ENCODE measurements at regions not wholly inside any gene's neighbourhood (a gene's known extent, or its start where the extent isn't known, plus 50 kb on each side); places are given as distances from the start of the nearest gene placed in this dataset.

- Histone ChIP-seq H3K4me1 (no peaks in the 10 kb centered on the region), H3K27me3 (no peaks in the 10 kb centered on the region), H3K4me3 (no peak overlapping the region), H3K9me3 (no peaks in the 10 kb centered on the region), H3K36me3 (ENCODE audit: low read depth, missing control alignments) (no peaks in the 10 kb centered on the region), H3K27ac (no peak overlapping the region)
- 64 to 74% methylated on average over 8 of the region's 8 CpGs for WGBS, 2 donors
- no peak for DNase-seq
- no peak for TF ChIP-seq POLR2A (IDR thresholded peaks at IDR 0.05)
- TF ChIP-seq CTCF (IDR thresholded peaks at IDR 0.05), result no peak
- intact Hi-C loops (cut with DNase I; ENCODE audit: low total_unique reads), result no loop called here
These were observed 111.8 kb upstream of the CNTNAP5 start for GRCh38 chr2:123913143-123913735.

- intact Hi-C loops (cut with DNase I; ENCODE audit: low total_unique reads), result no loop called here
- Histone ChIP-seq H3K4me3 (no peak overlapping the region), H3K36me3 (ENCODE audit: low read depth, missing control alignments) (no peaks in the 10 kb centered on the region), H3K9me3 (no peaks in the 10 kb centered on the region), H3K27ac (no peak overlapping the region), H3K27me3 (no peaks in the 10 kb centered on the region), H3K4me1 (no peaks in the 10 kb centered on the region)
- no peak for TF ChIP-seq CTCF (IDR thresholded peaks at IDR 0.05)
- 52 to 75% methylated on average over 2 of the region's 2 CpGs for WGBS, 2 donors
- DNase-seq, result no peak
These were observed 109.7 kb upstream of the CNTNAP5 start for GRCh38 chr2:123915380-123915779.

GRCh38 chr2:123916051-123916450, 109.0 kb upstream of the CNTNAP5 start:
- intact Hi-C loops (cut with DNase I; ENCODE audit: low total_unique reads), result no loop called here
- TF ChIP-seq POLR2A (IDR thresholded peaks at IDR 0.05), result no peak
- TF ChIP-seq CTCF (IDR thresholded peaks at IDR 0.05), result no peak

GRCh38 chr2:123916531-123916930, 108.6 kb upstream of the CNTNAP5 start:
- Histone ChIP-seq H3K36me3 (ENCODE audit: low read depth, missing control alignments) (no peaks in the 10 kb centered on the region), H3K9me3 (no peaks in the 10 kb centered on the region), H3K4me1 (no peaks in the 10 kb centered on the region), H3K27me3 (no peaks in the 10 kb centered on the region), H3K4me3 (no peak overlapping the region), H3K27ac (no peak overlapping the region)
- no peak for DNase-seq
- intact Hi-C loops (cut with DNase I; ENCODE audit: low total_unique reads), result no loop called here
- 55 to 63% methylated on average over 1 of the region's 1 CpG for WGBS, 2 donors
- TF ChIP-seq CTCF (IDR thresholded peaks at IDR 0.05) (no peak), POLR2A (IDR thresholded peaks at IDR 0.05) (no peak)

More at GRCh38 chr2:123916051-123916450, 109.0 kb upstream of the CNTNAP5 start:
- H3K4me3 ChIP-seq, result no peak overlapping the region
- no peaks in the 10 kb centered on the region for H3K27me3 ChIP-seq
- H3K9me3 ChIP-seq, result no peaks in the 10 kb centered on the region
- no peak overlapping the region for H3K27ac ChIP-seq
- DNase-seq, result no peak
- WGBS, 2 donors, result 52 to 53% methylated on average over 5 of the region's 5 CpGs
- H3K4me1 ChIP-seq, result no peaks in the 10 kb centered on the region
- H3K36me3 ChIP-seq (ENCODE audit: low read depth, missing control alignments), result no peaks in the 10 kb centered on the region

GRCh38 chr2:123917241-123917640, 107.8 kb upstream of the CNTNAP5 start:
- TF ChIP-seq POLR2A (IDR thresholded peaks at IDR 0.05) (no peak), CTCF (IDR thresholded peaks at IDR 0.05) (no peak)
- Histone ChIP-seq H3K4me1 (no peaks in the 10 kb centered on the region), H3K36me3 (ENCODE audit: low read depth, missing control alignments) (no peaks in the 10 kb centered on the region), H3K4me3 (no peak overlapping the region), H3K9me3 (no peaks in the 10 kb centered on the region), H3K27ac (no peak overlapping the region), H3K27me3 (no peaks in the 10 kb centered on the region)
- intact Hi-C loops (cut with DNase I; ENCODE audit: low total_unique reads), result no loop called here
- 46 to 56% methylated on average over 2 of the region's 2 CpGs for WGBS, 2 donors
- DNase-seq, result no peak
